Sigmoid colon (tissue), 4 donors: ENCODE measurements at regions not wholly inside any gene's neighbourhood (a gene's known extent, or its start where the extent isn't known, plus 50 kb on each side); places are given as distances from the start of the nearest gene placed in this dataset.
"Not testable (repeated sequence)": the region's sequence is repeated elsewhere in the genome, so short reads cannot be mapped to it uniquely, and the experiment has no call there.

ENCODE experiments used
- EP300 ChIP-seq, 4 donors: sonication (generic); formaldehyde crosslinking; IDR thresholded peaks; one replicate each; pipeline ENCODE4 v1.6.1; 2017; ENCODE audit warnings: antibody characterized with exemption in 4 of 4
- POLR2A ChIP-seq, 2 donors: fragments of 450-650 bp; IDR thresholded peaks; one replicate each; pipeline ENCODE4 v1.6.1; 2016; ENCODE audit warnings: antibody characterized with exemption in 2 of 2, mild to moderate bottlenecking in 2 of 2, moderate library complexity in 2 of 2
- POLR2AphosphoS5 ChIP-seq, 4 donors: sonication (generic); formaldehyde crosslinking; IDR thresholded peaks; one replicate each; pipeline ENCODE4 v1.6.1; 2017; ENCODE audit warnings: antibody characterized with exemption in 4 of 4
- TF ChIP-seq, protein P1 (sequence below), 4 experiments: fragments of 450-650 bp in 3 of 4; fragments of 200-600 bp in 1 of 4; IDR thresholded peaks; one replicate each; pipeline ENCODE4 v1.5.1; 2016 to 2019; ENCODE audit warnings: antibody characterized with exemption in 4 of 4, mild to moderate bottlenecking in 3 of 4, moderate library complexity in 2 of 4

GRCh38 chr14:27312730-27313129 is 714.9 kb upstream of the NOVA1 start:
- TF ChIP-seq, protein P1, sequence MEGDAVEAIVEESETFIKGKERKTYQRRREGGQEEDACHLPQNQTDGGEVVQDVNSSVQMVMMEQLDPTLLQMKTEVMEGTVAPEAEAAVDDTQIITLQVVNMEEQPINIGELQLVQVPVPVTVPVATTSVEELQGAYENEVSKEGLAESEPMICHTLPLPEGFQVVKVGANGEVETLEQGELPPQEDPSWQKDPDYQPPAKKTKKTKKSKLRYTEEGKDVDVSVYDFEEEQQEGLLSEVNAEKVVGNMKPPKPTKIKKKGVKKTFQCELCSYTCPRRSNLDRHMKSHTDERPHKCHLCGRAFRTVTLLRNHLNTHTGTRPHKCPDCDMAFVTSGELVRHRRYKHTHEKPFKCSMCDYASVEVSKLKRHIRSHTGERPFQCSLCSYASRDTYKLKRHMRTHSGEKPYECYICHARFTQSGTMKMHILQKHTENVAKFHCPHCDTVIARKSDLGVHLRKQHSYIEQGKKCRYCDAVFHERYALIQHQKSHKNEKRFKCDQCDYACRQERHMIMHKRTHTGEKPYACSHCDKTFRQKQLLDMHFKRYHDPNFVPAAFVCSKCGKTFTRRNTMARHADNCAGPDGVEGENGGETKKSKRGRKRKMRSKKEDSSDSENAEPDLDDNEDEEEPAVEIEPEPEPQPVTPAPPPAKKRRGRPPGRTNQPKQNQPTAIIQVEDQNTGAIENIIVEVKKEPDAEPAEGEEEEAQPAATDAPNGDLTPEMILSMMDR (IDR thresholded peaks at IDR 0.05): not testable (repeated sequence)
- TF ChIP-seq POLR2A, EP300, POLR2AphosphoS5 (IDR thresholded peaks at IDR 0.05): not testable (repeated sequence)
